ENCODE measurements at regions not wholly inside any gene's neighbourhood (a gene's known extent, or its start where the extent isn't known, plus 50 kb on each side); places are given as distances from the start of the nearest gene placed in this dataset.

GRCh38 chr12:3438401-3438800 is 52.6 kb upstream of the PRMT8 start:
- DNase-seq (no peak), ATAC-seq (ENCODE audit: low FRiP score) (no peak)
- WGBS, 2 donors = 57 to 71% methylated on average over 6 of the region's 6 CpGs
- Histone ChIP-seq H3K27ac (ENCODE audit: low read depth in 1 of 2, low read length in 2 of 2) (no peak overlapping the region), H3K9me3 (ENCODE audit: control insufficient read depth, low read length) (no peaks in the 10 kb centered on the region), H3K27me3 (ENCODE audit: control insufficient read depth in 1 of 2, insufficient read depth in 2 of 2, low read length in 1 of 2) (no peaks in the 10 kb centered on the region), H3K4me3 (ENCODE audit: low read length in 2 of 2) (no peak overlapping the region), H3K4me1 (ENCODE audit: control insufficient read depth in 1 of 2, insufficient read depth in 2 of 2, low read length in 2 of 2) (no peaks in the 10 kb centered on the region), H3K36me3 (ENCODE audit: control insufficient read depth in 1 of 2, insufficient read depth in 2 of 2, low read length in 1 of 2) (no peaks in the 10 kb centered on the region)
- intact Hi-C loops (cut with DNase I) = no loop called here

All from aorta (tissue), 5 donors.